WTC11 (cell line): ENCODE measurements at regions not wholly inside any gene's neighbourhood (a gene's known extent, or its start where the extent isn't known, plus 50 kb on each side); places are given as distances from the start of the nearest gene placed in this dataset.

Experiments used
- ATAC-seq: fragments of 200-7000 bp; cut with Tn5 transposase; 2 replicates; pipeline ENCODE4 v1.10.0; 2021; ENCODE audit warnings: mild to moderate bottlenecking, moderate library complexity
- CTCF ChIA-PET: fragments of 300-600 bp; sonication (Branson Sonifier 250); formaldehyde crosslinking; loops from one replicate; lab custom pipeline; 2021; ENCODE audit warnings: antibody characterized with exemption; lab: Charles Lee
- POLR2A ChIA-PET: fragments of 350-600 bp; sonication (Branson Sonifier 250); formaldehyde crosslinking; loops from one replicate; lab custom pipeline; 2021; ENCODE audit warnings: antibody characterized with exemption; lab: Charles Lee
- DNase-seq: peaks from one replicate; pipeline ENCODE4 v3.0.0; 2021; ENCODE audit warnings: low spot score
- H3K27ac Mint-ChIP-seq: 2 replicates; pipeline ENCODE4 v1.8.0; 2021; ENCODE audit warnings: mixed read lengths
- H3K27me3 Mint-ChIP-seq: 2 replicates; pipeline ENCODE4 v1.8.0; 2021; ENCODE audit warnings: low read depth, mild to moderate bottlenecking, moderate library complexity, mixed read lengths
- H3K36me3 Mint-ChIP-seq: 2 replicates; pipeline ENCODE4 v1.8.0; 2021; ENCODE audit warnings: mixed read lengths
- H3K4me1 Mint-ChIP-seq: 2 replicates; pipeline ENCODE4 v1.8.0; 2022; ENCODE audit warnings: mixed read lengths
- H3K4me3 Mint-ChIP-seq: 2 replicates; pipeline ENCODE4 v1.8.0; 2021; ENCODE audit warnings: mild to moderate bottlenecking, moderate library complexity, mixed read lengths
- H3K9me3 Mint-ChIP-seq: 2 replicates; pipeline ENCODE4 v1.8.0; 2021; ENCODE audit warnings: mixed read lengths
- AFF4 ChIP-seq: sonication (generic); formaldehyde crosslinking; IDR thresholded peaks from 2 replicates; pipeline ENCODE4 v1.8.1; 2023; ENCODE audit warnings: mild to moderate bottlenecking, missing genetic modification reagents, borderline replicate concordance
- AR ChIP-seq: fragments of 250-450 bp; sonication (Bioruptor Pico); IDR thresholded peaks from 2 replicates; pipeline ENCODE4 v1.9.0; 2021; ENCODE audit warnings: mild to moderate bottlenecking
- E2F1 ChIP-seq: sonication (generic); formaldehyde crosslinking; IDR thresholded peaks from 2 replicates; pipeline ENCODE4 v1.8.0; 2022; ENCODE audit warnings: mild to moderate bottlenecking, missing genetic modification reagents
- MYBL2 ChIP-seq: sonication (generic); formaldehyde crosslinking; IDR thresholded peaks from 2 replicates; pipeline ENCODE4 v1.8.1; 2023; ENCODE audit warnings: mild to moderate bottlenecking, moderate library complexity, missing genetic modification reagents
- PRDM15 ChIP-seq: sonication (generic); formaldehyde crosslinking; IDR thresholded peaks from 2 replicates; pipeline ENCODE4 v1.8.0; 2022; ENCODE audit warnings: missing genetic modification reagents
- RORB ChIP-seq: fragments of 250-450 bp; sonication (Bioruptor Pico); IDR thresholded peaks from 2 replicates; pipeline ENCODE4 v1.9.0; 2021; ENCODE audit warnings: mild to moderate bottlenecking
- SOX15 ChIP-seq: fragments of 250-450 bp; sonication (Bioruptor Pico); IDR thresholded peaks from 2 replicates; pipeline ENCODE4 v1.9.0; 2021; ENCODE audit warnings: mild to moderate bottlenecking
- TCF7 ChIP-seq: sonication (generic); formaldehyde crosslinking; IDR thresholded peaks from 2 replicates; pipeline ENCODE4 v1.8.0; 2022; ENCODE audit warnings: mild to moderate bottlenecking, low read depth, missing genetic modification reagents, moderate library complexity
- ZMAT4 ChIP-seq: fragments of 250-450 bp; sonication (Bioruptor Pico); IDR thresholded peaks from 2 replicates; pipeline ENCODE4 v1.9.0; 2021; ENCODE audit warnings: mild to moderate bottlenecking
- ZNF121 ChIP-seq: sonication (generic); formaldehyde crosslinking; IDR thresholded peaks from 2 replicates; pipeline ENCODE4 v1.8.0; 2023; ENCODE audit warnings: missing genetic modification reagents
- ZNF219 ChIP-seq: sonication (generic); formaldehyde crosslinking; IDR thresholded peaks from 2 replicates; pipeline ENCODE4 v1.8.0; 2023; ENCODE audit warnings: missing genetic modification reagents, mild to moderate bottlenecking, borderline replicate concordance
- ZNF232 ChIP-seq: sonication (generic); formaldehyde crosslinking; IDR thresholded peaks from 2 replicates; pipeline ENCODE4 v1.8.0; 2022; ENCODE audit warnings: mild to moderate bottlenecking, missing genetic modification reagents
- ZNF317 ChIP-seq: sonication (generic); formaldehyde crosslinking; IDR thresholded peaks from 2 replicates; pipeline ENCODE4 v1.8.1; 2023; ENCODE audit warnings: low read depth, mild to moderate bottlenecking, moderate library complexity, missing genetic modification reagents, borderline replicate concordance
- ZNF671 ChIP-seq: fragments of 250-450 bp; sonication (Bioruptor Pico); IDR thresholded peaks from 2 replicates; pipeline ENCODE4 v1.8.0; 2021; ENCODE audit warnings: mild to moderate bottlenecking
- TF ChIP-seq, protein P1 (sequence below): fragments of 200-600 bp; IDR thresholded peaks from 2 replicates; pipeline ENCODE4 v1.8.0; 2022; ENCODE audit warnings: antibody characterized with exemption
- TF ChIP-seq, protein P2 (sequence below): fragments of 250-450 bp; sonication (Bioruptor Pico); IDR thresholded peaks from 2 replicates; pipeline ENCODE4 v2.1.2; 2022; ENCODE audit warnings: mild to moderate bottlenecking, moderate library complexity
- TF ChIP-seq, protein P3 (sequence below): fragments of 250-450 bp; sonication (Bioruptor Pico); IDR thresholded peaks from 2 replicates; pipeline ENCODE4 v1.9.0; 2021; ENCODE audit warnings: moderate library complexity, mild to moderate bottlenecking, inconsistent platforms, borderline replicate concordance

DNA sequence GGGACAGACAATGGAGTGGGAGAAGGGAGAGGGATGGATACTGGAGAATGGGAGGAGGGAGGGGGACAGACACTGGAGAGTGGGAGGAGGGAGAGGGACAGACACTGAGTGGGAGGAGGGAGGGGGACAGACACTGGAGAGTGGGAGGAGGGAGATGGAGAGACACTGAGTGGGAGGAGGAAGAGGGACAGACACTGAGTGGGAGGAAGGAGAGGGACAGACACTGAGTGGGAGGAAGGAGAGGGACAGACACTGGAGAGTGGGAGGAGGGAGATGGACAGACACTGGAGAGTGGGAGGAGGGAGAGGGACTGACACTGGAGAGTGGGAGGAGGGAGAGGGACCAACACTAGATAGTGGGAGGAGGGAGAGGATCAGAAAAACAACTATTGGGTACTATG, 426.7 kb upstream of the PMFBP1 start:
- no peak for DNase-seq
- no peak overlapping the region for H3K4me3 Mint-ChIP-seq
- TF ChIP-seq ZMAT4 (CRISPR knock-in tag), result no peak
- TF ChIP-seq, protein P1, sequence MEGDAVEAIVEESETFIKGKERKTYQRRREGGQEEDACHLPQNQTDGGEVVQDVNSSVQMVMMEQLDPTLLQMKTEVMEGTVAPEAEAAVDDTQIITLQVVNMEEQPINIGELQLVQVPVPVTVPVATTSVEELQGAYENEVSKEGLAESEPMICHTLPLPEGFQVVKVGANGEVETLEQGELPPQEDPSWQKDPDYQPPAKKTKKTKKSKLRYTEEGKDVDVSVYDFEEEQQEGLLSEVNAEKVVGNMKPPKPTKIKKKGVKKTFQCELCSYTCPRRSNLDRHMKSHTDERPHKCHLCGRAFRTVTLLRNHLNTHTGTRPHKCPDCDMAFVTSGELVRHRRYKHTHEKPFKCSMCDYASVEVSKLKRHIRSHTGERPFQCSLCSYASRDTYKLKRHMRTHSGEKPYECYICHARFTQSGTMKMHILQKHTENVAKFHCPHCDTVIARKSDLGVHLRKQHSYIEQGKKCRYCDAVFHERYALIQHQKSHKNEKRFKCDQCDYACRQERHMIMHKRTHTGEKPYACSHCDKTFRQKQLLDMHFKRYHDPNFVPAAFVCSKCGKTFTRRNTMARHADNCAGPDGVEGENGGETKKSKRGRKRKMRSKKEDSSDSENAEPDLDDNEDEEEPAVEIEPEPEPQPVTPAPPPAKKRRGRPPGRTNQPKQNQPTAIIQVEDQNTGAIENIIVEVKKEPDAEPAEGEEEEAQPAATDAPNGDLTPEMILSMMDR, result no peak
- no peak for TF ChIP-seq MYBL2 (CRISPR knock-in tag)
- TF ChIP-seq PRDM15 (CRISPR knock-in tag), result no peak
- TF ChIP-seq ZNF121, result no peak
- no peak for TF ChIP-seq AR (CRISPR knock-in tag)
- no peak for TF ChIP-seq ZNF317 (CRISPR knock-in tag)
- TF ChIP-seq E2F1 (CRISPR knock-in tag), result no peak
- TF ChIP-seq RORB (CRISPR knock-in tag), result no peak
- TF ChIP-seq ZNF232 (CRISPR knock-in tag), result no peak
- TF ChIP-seq ZNF671 (CRISPR knock-in tag), result no peak
- TF ChIP-seq, all 79 proteins: peak for 0
- no peaks in the 10 kb centered on the region for H3K4me1 Mint-ChIP-seq
- H3K9me3 Mint-ChIP-seq, result peaks cover 7% of the 10 kb centered on the region
- H3K27ac Mint-ChIP-seq, result no peak overlapping the region
- POLR2A ChIA-PET, result no interaction called here
- H3K27me3 Mint-ChIP-seq, result no peaks in the 10 kb centered on the region
- CTCF ChIA-PET, result no interaction called here
- ATAC-seq, result no peak
- peaks cover 5% of the 10 kb centered on the region for H3K36me3 Mint-ChIP-seq

DNA sequence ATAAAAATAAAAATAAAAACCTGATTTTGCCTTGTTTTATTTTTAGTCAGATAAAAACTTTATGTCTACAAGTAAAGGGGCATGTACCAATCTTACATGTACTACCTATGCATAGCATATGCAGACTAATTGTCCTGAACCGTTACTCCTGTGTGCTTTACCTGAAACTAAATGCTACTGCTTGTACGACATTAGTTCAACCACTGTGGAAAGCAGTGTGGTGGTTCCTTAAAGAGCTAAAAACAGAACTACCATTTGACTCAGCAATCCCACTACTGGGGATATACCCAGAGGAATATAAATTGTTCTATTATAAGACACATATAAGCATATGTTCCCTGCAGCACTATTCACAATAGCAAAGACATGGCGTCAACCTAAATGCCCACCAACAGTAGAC, 426.0 kb upstream of the PMFBP1 start:
- no peak overlapping the region for H3K27ac Mint-ChIP-seq
- POLR2A ChIA-PET, result no interaction called here
- CTCF ChIA-PET, result no interaction called here
- ATAC-seq (no peak), DNase-seq (no peak)
- H3K4me1 Mint-ChIP-seq, result no peaks in the 10 kb centered on the region
- peaks cover 4% of the 10 kb centered on the region for H3K9me3 Mint-ChIP-seq
- peaks cover 2% of the 10 kb centered on the region for H3K36me3 Mint-ChIP-seq
- TF ChIP-seq SOX15 (CRISPR knock-in tag), result no peak
- TF ChIP-seq AFF4, result no peak
- TF ChIP-seq, protein P2, sequence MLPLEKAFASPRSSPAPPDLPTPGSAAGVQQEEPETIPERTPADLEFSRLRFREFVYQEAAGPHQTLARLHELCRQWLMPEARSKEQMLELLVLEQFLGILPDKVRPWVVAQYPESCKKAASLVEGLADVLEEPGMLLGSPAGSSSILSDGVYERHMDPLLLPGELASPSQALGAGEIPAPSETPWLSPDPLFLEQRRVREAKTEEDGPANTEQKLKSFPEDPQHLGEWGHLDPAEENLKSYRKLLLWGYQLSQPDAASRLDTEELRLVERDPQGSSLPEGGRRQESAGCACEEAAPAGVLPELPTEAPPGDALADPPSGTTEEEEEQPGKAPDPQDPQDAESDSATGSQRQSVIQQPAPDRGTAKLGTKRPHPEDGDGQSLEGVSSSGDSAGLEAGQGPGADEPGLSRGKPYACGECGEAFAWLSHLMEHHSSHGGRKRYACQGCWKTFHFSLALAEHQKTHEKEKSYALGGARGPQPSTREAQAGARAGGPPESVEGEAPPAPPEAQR (CRISPR knock-in tag), result no peak
- TF ChIP-seq, protein P3, sequence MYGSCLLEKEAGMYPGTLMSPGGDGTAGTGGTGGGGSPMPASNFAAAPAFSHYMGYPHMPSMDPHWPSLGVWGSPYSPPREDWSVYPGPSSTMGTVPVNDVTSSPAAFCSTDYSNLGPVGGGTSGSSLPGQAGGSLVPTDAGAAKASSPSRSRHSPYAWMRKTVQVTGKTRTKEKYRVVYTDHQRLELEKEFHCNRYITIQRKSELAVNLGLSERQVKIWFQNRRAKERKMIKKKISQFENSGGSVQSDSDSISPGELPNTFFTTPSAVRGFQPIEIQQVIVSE (CRISPR knock-in tag), result no peak
- no peak for TF ChIP-seq ZNF219
- TF ChIP-seq TCF7, result no peak
- H3K27me3 Mint-ChIP-seq, result no peaks in the 10 kb centered on the region
- no peak overlapping the region for H3K4me3 Mint-ChIP-seq
